ENCODE measurements at regions not wholly inside any gene's neighbourhood (a gene's known extent, or its start where the extent isn't known, plus 50 kb on each side); places are given as distances from the start of the nearest gene placed in this dataset.

- H3K23me2 ChIP-seq (ENCODE audit: insufficient read length, low read depth, low read length, poor library complexity, severe bottlenecking) = no peaks in the 10 kb centered on the region
- H3K18ac ChIP-seq (ENCODE audit: insufficient read length, low read depth, low read length) = no peak overlapping the region
- H2BK20ac ChIP-seq (ENCODE audit: low read depth, low read length, poor library complexity, severe bottlenecking) = no peak overlapping the region
- peaks cover 0 to 2% of the 10 kb centered on the region in 2 experiments; a peak in 1 of 5 replicates for H3K9me3 Mint-ChIP-seq
- H3K4me1 Mint-ChIP-seq = peaks cover 11 to 14% of the 10 kb centered on the region in 2 experiments
- no peak overlapping the region for H3T11ph ChIP-seq (ENCODE audit: low read length)
- H4K5ac ChIP-seq (ENCODE audit: insufficient read length, low read depth, low read length) = no peak overlapping the region
- no peak overlapping the region for H3K4ac ChIP-seq (ENCODE audit: low read depth, low read length)
- H4K8ac ChIP-seq (replicated peaks; ENCODE audit: insufficient read length, low read depth, low read length) = no peak overlapping the region
- H3K56ac ChIP-seq (ENCODE audit: insufficient read length, low read depth, low read length) = no peak overlapping the region
- no peaks in the 10 kb centered on the region for H3K9me3 ChIP-seq (ENCODE audit: control insufficient read depth, low read depth, low read length)
- TF ChIP-seq, protein P1, sequence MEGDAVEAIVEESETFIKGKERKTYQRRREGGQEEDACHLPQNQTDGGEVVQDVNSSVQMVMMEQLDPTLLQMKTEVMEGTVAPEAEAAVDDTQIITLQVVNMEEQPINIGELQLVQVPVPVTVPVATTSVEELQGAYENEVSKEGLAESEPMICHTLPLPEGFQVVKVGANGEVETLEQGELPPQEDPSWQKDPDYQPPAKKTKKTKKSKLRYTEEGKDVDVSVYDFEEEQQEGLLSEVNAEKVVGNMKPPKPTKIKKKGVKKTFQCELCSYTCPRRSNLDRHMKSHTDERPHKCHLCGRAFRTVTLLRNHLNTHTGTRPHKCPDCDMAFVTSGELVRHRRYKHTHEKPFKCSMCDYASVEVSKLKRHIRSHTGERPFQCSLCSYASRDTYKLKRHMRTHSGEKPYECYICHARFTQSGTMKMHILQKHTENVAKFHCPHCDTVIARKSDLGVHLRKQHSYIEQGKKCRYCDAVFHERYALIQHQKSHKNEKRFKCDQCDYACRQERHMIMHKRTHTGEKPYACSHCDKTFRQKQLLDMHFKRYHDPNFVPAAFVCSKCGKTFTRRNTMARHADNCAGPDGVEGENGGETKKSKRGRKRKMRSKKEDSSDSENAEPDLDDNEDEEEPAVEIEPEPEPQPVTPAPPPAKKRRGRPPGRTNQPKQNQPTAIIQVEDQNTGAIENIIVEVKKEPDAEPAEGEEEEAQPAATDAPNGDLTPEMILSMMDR (conservative IDR thresholded peaks at IDR 0.05) = no peak
- H2AFZ ChIP-seq (ENCODE audit: low read length) = no peak overlapping the region
- no peak overlapping the region for H3K4me3 Mint-ChIP-seq
- peaks cover 2% of the 10 kb centered on the region; the same call in 1 of the 2 replicates for H3K4me1 ChIP-seq (ENCODE audit: insufficient read depth, low read length)
- H3K79me1 ChIP-seq (ENCODE audit: insufficient read depth, low read depth, low read length, poor library complexity, severe bottlenecking) = no peaks in the 10 kb centered on the region
- H3K27me3 Mint-ChIP-seq (ENCODE audit: low read depth) = no peaks in the 10 kb centered on the region; the same call in 1 of the 2 replicates
- no peak overlapping the region for H2BK120ac ChIP-seq (ENCODE audit: low read depth, low read length, poor library complexity, severe bottlenecking)
- H3K23ac ChIP-seq (ENCODE audit: insufficient read length, low read depth, low read length) = no peak overlapping the region
- no peaks in the 10 kb centered on the region for H4K20me1 ChIP-seq (ENCODE audit: control insufficient read depth, insufficient read depth, insufficient read length)
- H3K36me3 Mint-ChIP-seq (ENCODE audit: insufficient read depth in 1 of 3, low read depth in 3 of 3) = no peaks in the 10 kb centered on the region; a peak in 1 of 7 replicates
- H4K91ac ChIP-seq (ENCODE audit: insufficient read length, low read depth, low read length) = no peak overlapping the region
- no peak overlapping the region for H3K4me2 ChIP-seq (ENCODE audit: insufficient read depth, insufficient read length, low read length)
- H2AK5ac ChIP-seq (ENCODE audit: insufficient read length, low read length) = no peak overlapping the region
- no peaks in the 10 kb centered on the region for H3K79me2 ChIP-seq (ENCODE audit: insufficient read depth, low read length)
- H3K9ac ChIP-seq (ENCODE audit: extremely low read depth, insufficient read length, low read length) = no peak overlapping the region
- no peak overlapping the region for H2BK15ac ChIP-seq (ENCODE audit: low read depth, low read length)
- no peak for DNase-seq
- no peak overlapping the region for H3K27ac ChIP-seq (ENCODE audit: insufficient read length, low read depth, low read length)
- H3K27me3 ChIP-seq (ENCODE audit: insufficient read depth, low read length) = no peaks in the 10 kb centered on the region
- no CpG with 5 or more reads among the region's 3 CpGs for WGBS (ENCODE audit: extremely low coverage, insufficient read length, low lambda C conversion rate)
- H2BK12ac ChIP-seq (ENCODE audit: insufficient read length, low read depth, low read length) = no peak overlapping the region
- H3K14ac ChIP-seq (ENCODE audit: insufficient read depth, low read length) = no peak overlapping the region
- H3K27ac Mint-ChIP-seq = no peak overlapping the region
- H2BK5ac ChIP-seq (ENCODE audit: insufficient read length, low read length) = no peak overlapping the region
Observed at GRCh38 chr11:122032317-122032716, 83.7 kb downstream of the BLID start.
